Chondrocyte (in vitro differentiated cells): ENCODE measurements at regions not wholly inside any gene's neighbourhood (a gene's known extent, or its start where the extent isn't known, plus 50 kb on each side); places are given as distances from the start of the nearest gene placed in this dataset.

Source experiments
- DNase-seq: peaks from one replicate; pipeline ENCODE4 v3.0.0; 2021; ENCODE audit warnings: mixed read lengths, low spot score
- H3K27ac Mint-ChIP-seq: one replicate; pipeline ENCODE4 v1.8.0; 2021; ENCODE audit warnings: mild to moderate bottlenecking, moderate library complexity, mixed read lengths; ENCODE audit not compliant: unreplicated experiment
- H3K27me3 Mint-ChIP-seq: 2 replicates; pipeline ENCODE4 v1.8.0; 2021; ENCODE audit warnings: low read depth, mixed read lengths
- H3K36me3 Mint-ChIP-seq: 2 replicates; pipeline ENCODE4 v1.8.0; 2021; ENCODE audit warnings: low read depth, mixed read lengths
- H3K4me1 Mint-ChIP-seq: 2 replicates; pipeline ENCODE4 v1.8.0; 2021; ENCODE audit warnings: low read depth, mild to moderate bottlenecking, mixed read lengths
- H3K4me3 Mint-ChIP-seq: one replicate; pipeline ENCODE4 v1.8.0; 2021; ENCODE audit warnings: mild to moderate bottlenecking, moderate library complexity, mixed read lengths; ENCODE audit not compliant: unreplicated experiment
- H3K9me3 Mint-ChIP-seq: 2 replicates; pipeline ENCODE4 v1.8.0; 2021; ENCODE audit warnings: low read depth, mixed read lengths
- CTCF ChIP-seq: fragments of 200-600 bp; sonication (generic); IDR thresholded peaks from 2 replicates; pipeline ENCODE4 v1.5.0; 2021; ENCODE audit warnings: antibody characterized with exemption, mild to moderate bottlenecking, moderate library complexity

DNA sequence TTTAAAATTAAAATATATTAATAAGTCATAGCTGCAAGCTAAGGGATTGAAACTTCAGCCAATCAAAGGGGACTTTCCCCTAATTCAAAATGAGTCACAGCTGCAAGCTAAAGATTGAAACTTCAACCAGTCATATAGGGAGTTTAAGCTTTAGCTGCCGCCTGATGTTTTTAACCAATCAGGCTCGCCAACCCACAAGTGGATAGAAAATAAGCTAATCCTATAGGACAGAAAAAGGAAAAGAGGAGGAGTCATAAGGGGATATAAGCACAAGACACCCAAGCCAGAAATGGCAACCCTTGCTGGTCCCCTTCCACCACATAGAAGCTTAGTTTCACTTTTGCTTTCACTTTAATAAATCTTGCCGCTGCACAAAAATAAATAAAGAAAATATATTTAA lies 1154.6 kb downstream of the GALC start:
- H3K27me3 Mint-ChIP-seq = peaks cover 3% of the 10 kb centered on the region
- H3K9me3 Mint-ChIP-seq = no peaks in the 10 kb centered on the region
- H3K4me1 Mint-ChIP-seq = no peaks in the 10 kb centered on the region
- TF ChIP-seq CTCF = no peak
- H3K27ac Mint-ChIP-seq = no peak overlapping the region
- no peak overlapping the region for H3K4me3 Mint-ChIP-seq
- DNase-seq = no peak
- no peaks in the 10 kb centered on the region for H3K36me3 Mint-ChIP-seq

- H3K9me3 Mint-ChIP-seq = peaks cover 8% of the 10 kb centered on the region
- no peak overlapping the region for H3K4me3 Mint-ChIP-seq
- no peaks in the 10 kb centered on the region for H3K36me3 Mint-ChIP-seq
- no peak for TF ChIP-seq CTCF
- H3K27me3 Mint-ChIP-seq = no peaks in the 10 kb centered on the region
- no peak overlapping the region for H3K27ac Mint-ChIP-seq
- H3K4me1 Mint-ChIP-seq = peaks cover 11% of the 10 kb centered on the region
- no peak for DNase-seq
These were observed 1166.3 kb downstream of the GALC start for GRCh38 chr14:86826661-86827060.

- H3K4me3 Mint-ChIP-seq = no peak overlapping the region
- peaks cover 11% of the 10 kb centered on the region for H3K4me1 Mint-ChIP-seq
- H3K9me3 Mint-ChIP-seq = peaks cover 8% of the 10 kb centered on the region
- H3K36me3 Mint-ChIP-seq = no peaks in the 10 kb centered on the region
- H3K27ac Mint-ChIP-seq = no peak overlapping the region
- no peak for TF ChIP-seq CTCF
- DNase-seq = no peak
- H3K27me3 Mint-ChIP-seq = no peaks in the 10 kb centered on the region
These were observed 1168.8 kb downstream of the GALC start for GRCh38 chr14:86824167-86824566.

GRCh38 chr14:86823581-86823980 lies 1169.4 kb downstream of the GALC start:
- H3K27ac Mint-ChIP-seq = no peak overlapping the region
- no peak for TF ChIP-seq CTCF
- DNase-seq = no peak
- H3K4me3 Mint-ChIP-seq = no peak overlapping the region
- H3K4me1 Mint-ChIP-seq = peaks cover 11% of the 10 kb centered on the region
- no peaks in the 10 kb centered on the region for H3K27me3 Mint-ChIP-seq
- H3K36me3 Mint-ChIP-seq = no peaks in the 10 kb centered on the region
- H3K9me3 Mint-ChIP-seq = peaks cover 8% of the 10 kb centered on the region

DNA sequence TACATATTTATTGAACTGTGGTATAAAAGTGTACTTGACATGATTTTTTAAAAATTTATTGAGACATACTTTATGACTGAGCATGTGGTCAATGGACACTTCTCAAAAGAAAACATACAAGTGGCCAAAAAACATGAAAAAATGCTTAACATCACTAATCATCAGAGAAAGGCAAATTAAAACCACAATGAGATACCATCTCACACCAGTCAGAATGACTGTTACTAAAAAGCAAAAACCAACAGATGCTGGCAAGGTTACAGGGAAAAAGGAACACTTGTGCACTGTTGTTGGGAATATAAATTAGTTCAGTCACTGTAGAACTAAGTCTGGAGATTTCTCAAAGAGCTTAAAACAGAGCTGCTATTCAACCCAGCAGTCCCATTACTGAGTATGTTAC lies 1177.6 kb downstream of the GALC start:
- H3K27me3 Mint-ChIP-seq = no peaks in the 10 kb centered on the region
- H3K36me3 Mint-ChIP-seq = peaks cover under 1% of the 10 kb centered on the region
- no peak overlapping the region for H3K4me3 Mint-ChIP-seq
- peaks cover 44% of the 10 kb centered on the region for H3K9me3 Mint-ChIP-seq
- no peak for TF ChIP-seq CTCF
- H3K4me1 Mint-ChIP-seq = no peaks in the 10 kb centered on the region
- H3K27ac Mint-ChIP-seq = no peak overlapping the region
- no peak for DNase-seq
